Natural killer cell (primary cell): ENCODE measurements at regions not wholly inside any gene's neighbourhood (a gene's known extent, or its start where the extent isn't known, plus 50 kb on each side); places are given as distances from the start of the nearest gene placed in this dataset.

Experiments
- ATAC-seq, 3 donors: fragments of 150-1000 bp in 2 of 3; fragments of 200-7000 bp in 1 of 3; cut with Tn5 transposase; 1 replicate in 1 of 3; 2 replicates in 2 of 3; pipeline ENCODE4 v1.10.0; 2021; ENCODE audit warnings: mild to moderate bottlenecking in 2 of 3, moderate library complexity in 2 of 3
- DNase-seq, 2 donors: peaks; one replicate each; pipeline versions ENCODE4 v3.0.0 to v3.0.0-alpha.2; 2013 to 2021; ENCODE audit warnings: mixed read lengths in 1 of 2
- H3K27ac ChIP-seq: one replicate; pipeline ENCODE4 v1.5.1; 2013; ENCODE audit warnings: mild to moderate bottlenecking, low read length
- H3K27me3 ChIP-seq: one replicate; pipeline ENCODE4 v1.6.1; 2013; ENCODE audit warnings: low read length; ENCODE audit not compliant: control insufficient read depth, insufficient read depth
- H3K36me3 ChIP-seq: one replicate; pipeline ENCODE4 v1.6.1; 2013; ENCODE audit warnings: low read length; ENCODE audit not compliant: control insufficient read depth, insufficient read depth
- H3K4me1 ChIP-seq: one replicate; pipeline ENCODE4 v1.6.1; 2013; ENCODE audit warnings: low read length; ENCODE audit not compliant: control insufficient read depth, insufficient read depth
- H3K4me3 ChIP-seq: one replicate; pipeline ENCODE4 v1.5.1; 2013; ENCODE audit warnings: low read length
- H3K9me3 ChIP-seq: one replicate; pipeline ENCODE4 v1.6.1; 2013; ENCODE audit warnings: low read length; ENCODE audit not compliant: control insufficient read depth, insufficient read depth
- H3K27ac Mint-ChIP-seq, 2 donors: one replicate each; pipeline ENCODE4 v1.8.0; 2022; ENCODE audit warnings: mild to moderate bottlenecking in 2 of 2, mixed read lengths in 2 of 2, moderate library complexity in 1 of 2
- H3K27me3 Mint-ChIP-seq, 2 donors: one replicate each; pipeline ENCODE4 v1.8.0; 2022; ENCODE audit warnings: low read depth in 2 of 2, mixed read lengths in 2 of 2
- H3K36me3 Mint-ChIP-seq: one replicate; pipeline ENCODE4 v1.8.0; 2022; ENCODE audit warnings: mixed read lengths
- H3K4me1 Mint-ChIP-seq, 2 donors: one replicate each; pipeline ENCODE4 v1.8.0; 2022; ENCODE audit warnings: mixed read lengths in 2 of 2
- H3K4me3 Mint-ChIP-seq: one replicate; pipeline ENCODE4 v1.8.0; 2022; ENCODE audit warnings: mild to moderate bottlenecking, moderate library complexity, mixed read lengths
- H3K9me3 Mint-ChIP-seq, 2 donors: one replicate each; pipeline ENCODE4 v1.8.0; 2022; ENCODE audit warnings: mixed read lengths in 2 of 2
- WGBS: methylation state at CpG from one replicate; pipeline ENCODE4 v1.1.7; 2013; ENCODE audit warnings: missing lambda C conversion rate; ENCODE audit not compliant: insufficient coverage; 5-methylcytosine and 5-hydroxymethylcytosine counted together
- intact Hi-C: fragments of 100-400 bp; cut with micrococcal nuclease; formaldehyde crosslinking; loops from one replicate; pipeline ENCODE4 v1.14.2; 2022
- TF ChIP-seq, protein P1 (sequence below): fragments of 200-600 bp; IDR thresholded peaks from one replicate; pipeline ENCODE4 v1.8.0; 2022; ENCODE audit warnings: antibody characterized with exemption

DNA sequence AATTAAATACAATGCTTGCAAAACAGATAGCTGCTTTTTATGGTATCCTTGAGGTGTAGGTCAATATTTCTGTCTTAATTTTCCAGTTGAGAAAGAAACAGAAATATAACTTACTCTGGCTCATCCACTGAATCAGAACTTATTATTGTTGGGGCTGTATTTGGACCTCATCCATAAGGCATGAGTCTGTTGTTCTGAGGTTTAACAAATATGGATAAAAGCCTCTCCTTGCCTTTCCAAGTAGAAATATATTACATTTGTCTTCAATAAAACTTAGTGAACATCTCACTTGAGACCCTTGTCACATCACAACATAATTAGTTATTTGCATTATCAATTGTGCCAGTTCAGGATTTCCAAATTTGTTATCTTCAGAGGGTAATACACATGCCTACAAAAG, 525.8 kb downstream of the AGTPBP1 start:
- DNase-seq (no peak), ATAC-seq (no peak)
- no peaks in the 10 kb centered on the region for H3K4me1 ChIP-seq
- Mint-ChIP-seq H3K9me3 (peaks cover 0 to 3% of the 10 kb centered on the region in 2 donors), H3K4me3 (no peak overlapping the region), H3K36me3 (no peaks in the 10 kb centered on the region), H3K27ac (no peak overlapping the region), H3K27me3 (peaks cover 40 to 47% of the 10 kb centered on the region in 2 donors), H3K4me1 (no peaks in the 10 kb centered on the region)
- TF ChIP-seq, protein P1, sequence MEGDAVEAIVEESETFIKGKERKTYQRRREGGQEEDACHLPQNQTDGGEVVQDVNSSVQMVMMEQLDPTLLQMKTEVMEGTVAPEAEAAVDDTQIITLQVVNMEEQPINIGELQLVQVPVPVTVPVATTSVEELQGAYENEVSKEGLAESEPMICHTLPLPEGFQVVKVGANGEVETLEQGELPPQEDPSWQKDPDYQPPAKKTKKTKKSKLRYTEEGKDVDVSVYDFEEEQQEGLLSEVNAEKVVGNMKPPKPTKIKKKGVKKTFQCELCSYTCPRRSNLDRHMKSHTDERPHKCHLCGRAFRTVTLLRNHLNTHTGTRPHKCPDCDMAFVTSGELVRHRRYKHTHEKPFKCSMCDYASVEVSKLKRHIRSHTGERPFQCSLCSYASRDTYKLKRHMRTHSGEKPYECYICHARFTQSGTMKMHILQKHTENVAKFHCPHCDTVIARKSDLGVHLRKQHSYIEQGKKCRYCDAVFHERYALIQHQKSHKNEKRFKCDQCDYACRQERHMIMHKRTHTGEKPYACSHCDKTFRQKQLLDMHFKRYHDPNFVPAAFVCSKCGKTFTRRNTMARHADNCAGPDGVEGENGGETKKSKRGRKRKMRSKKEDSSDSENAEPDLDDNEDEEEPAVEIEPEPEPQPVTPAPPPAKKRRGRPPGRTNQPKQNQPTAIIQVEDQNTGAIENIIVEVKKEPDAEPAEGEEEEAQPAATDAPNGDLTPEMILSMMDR, result no peak
- no peak overlapping the region for H3K4me3 ChIP-seq
- no peaks in the 10 kb centered on the region for H3K27me3 ChIP-seq
- H3K9me3 ChIP-seq, result no peaks in the 10 kb centered on the region
- H3K27ac ChIP-seq, result no peak overlapping the region
- intact Hi-C loops, result no loop called here
- no peaks in the 10 kb centered on the region for H3K36me3 ChIP-seq

DNA sequence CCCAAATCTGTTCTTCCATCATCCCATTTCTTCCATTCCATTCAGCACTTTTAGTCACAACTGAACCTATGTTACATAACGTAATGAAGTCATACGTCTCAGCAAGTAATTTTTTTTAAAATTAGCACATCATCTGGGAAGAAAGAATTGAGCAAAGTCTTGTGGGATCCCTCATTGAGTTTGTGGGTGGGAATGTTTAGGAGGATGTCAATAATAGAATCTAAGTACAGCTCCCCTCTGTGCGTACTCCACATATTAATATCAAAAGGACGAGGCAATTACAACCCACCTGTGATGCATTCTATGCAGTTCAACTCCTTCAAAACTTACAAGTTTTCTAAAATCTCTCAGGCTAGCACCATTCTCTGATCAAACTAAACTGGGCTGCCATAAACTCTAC, 526.3 kb downstream of the AGTPBP1 start:
- TF ChIP-seq, protein P1, result no peak
- peaks cover 0 to 3% of the 10 kb centered on the region in 2 donors for H3K9me3 Mint-ChIP-seq

DNA sequence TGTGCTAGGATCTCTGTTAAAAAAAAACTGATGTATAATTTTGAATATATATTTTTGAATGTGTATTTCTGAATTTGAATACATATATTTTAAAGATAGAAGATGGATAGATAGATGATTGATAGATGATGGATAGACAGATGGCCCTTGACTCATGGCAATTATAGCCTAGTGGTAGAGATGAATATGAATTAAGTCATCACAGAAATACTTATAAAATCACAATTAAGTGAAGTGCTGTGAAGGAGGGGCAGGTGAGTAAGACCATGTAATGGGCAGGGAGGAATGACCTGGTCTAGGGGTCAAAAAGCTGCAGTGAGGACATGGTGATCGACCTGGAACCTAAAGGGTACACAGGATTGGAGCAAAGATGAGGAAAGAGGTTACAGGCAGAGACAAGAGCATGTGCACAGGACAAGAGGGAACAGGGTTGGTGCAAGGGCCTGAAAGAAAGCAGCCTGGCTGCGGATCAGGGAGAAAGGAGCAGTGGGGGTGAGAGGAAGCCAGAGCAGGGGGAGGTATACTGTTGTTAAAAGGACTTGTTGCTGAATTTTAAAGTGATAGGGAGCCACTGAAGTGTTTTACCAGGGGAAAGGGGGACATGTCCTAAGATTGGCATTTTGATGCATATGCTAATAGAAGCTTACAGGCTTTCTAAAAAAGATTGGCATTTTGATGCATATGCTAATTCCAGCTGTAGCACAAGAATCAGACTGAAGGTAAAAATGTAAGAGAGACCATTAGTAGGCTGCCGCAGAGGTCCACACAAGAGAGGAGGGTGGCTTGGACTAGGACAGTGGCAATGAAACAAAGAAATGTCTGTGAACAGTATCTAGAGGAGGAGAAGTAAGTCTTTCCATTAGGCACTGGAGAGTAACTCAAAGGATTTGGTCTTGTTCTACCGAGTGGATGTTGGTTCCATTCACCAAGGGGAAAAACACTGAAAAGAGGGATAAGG, 527.8 kb downstream of the AGTPBP1 start:
- H3K27ac ChIP-seq, result no peak overlapping the region
- no peak overlapping the region for H3K4me3 ChIP-seq
- H3K9me3 ChIP-seq, result no peaks in the 10 kb centered on the region
- Mint-ChIP-seq H3K4me3 (no peak overlapping the region), H3K9me3 (peaks cover 0 to 3% of the 10 kb centered on the region in 2 donors), H3K27ac (no peak overlapping the region), H3K36me3 (no peaks in the 10 kb centered on the region), H3K27me3 (peaks cover 38 to 50% of the 10 kb centered on the region in 2 donors), H3K4me1 (no peaks in the 10 kb centered on the region)
- H3K4me1 ChIP-seq, result no peaks in the 10 kb centered on the region
- no peak for DNase-seq
- 83% methylated on average over 4 of the region's 4 CpGs for WGBS
- TF ChIP-seq, protein P1, result no peak
- ATAC-seq, result no peak
- intact Hi-C loops, result no loop called here
- no peaks in the 10 kb centered on the region for H3K36me3 ChIP-seq
- no peaks in the 10 kb centered on the region for H3K27me3 ChIP-seq

More for the DNA sequence above, 526.3 kb downstream of the AGTPBP1 start:
- Mint-ChIP-seq H3K27me3 (peaks cover 40 to 50% of the 10 kb centered on the region in 2 donors), H3K4me1 (no peaks in the 10 kb centered on the region), H3K4me3 (no peak overlapping the region), H3K27ac (no peak overlapping the region), H3K36me3 (no peaks in the 10 kb centered on the region)
- Histone ChIP-seq H3K4me1 (no peaks in the 10 kb centered on the region), H3K36me3 (no peaks in the 10 kb centered on the region), H3K4me3 (no peak overlapping the region), H3K9me3 (no peaks in the 10 kb centered on the region), H3K27ac (no peak overlapping the region), H3K27me3 (no peaks in the 10 kb centered on the region)
- ATAC-seq (no peak), DNase-seq (no peak)
- intact Hi-C loops, result no loop called here
- 94% methylated on average over 2 of the region's 4 CpGs for WGBS
